NCI-H2196 (cell line): ENCODE measurements at regions not wholly inside any gene's neighbourhood (a gene's known extent, or its start where the extent isn't known, plus 50 kb on each side); places are given as distances from the start of the nearest gene placed in this dataset.

ENCODE experiments used
- DNase-seq: peaks from one replicate; lab custom pipeline; 2025; ENCODE audit not compliant: unreplicated experiment; lab: John Stamatoyannopoulos, UW

DNA sequence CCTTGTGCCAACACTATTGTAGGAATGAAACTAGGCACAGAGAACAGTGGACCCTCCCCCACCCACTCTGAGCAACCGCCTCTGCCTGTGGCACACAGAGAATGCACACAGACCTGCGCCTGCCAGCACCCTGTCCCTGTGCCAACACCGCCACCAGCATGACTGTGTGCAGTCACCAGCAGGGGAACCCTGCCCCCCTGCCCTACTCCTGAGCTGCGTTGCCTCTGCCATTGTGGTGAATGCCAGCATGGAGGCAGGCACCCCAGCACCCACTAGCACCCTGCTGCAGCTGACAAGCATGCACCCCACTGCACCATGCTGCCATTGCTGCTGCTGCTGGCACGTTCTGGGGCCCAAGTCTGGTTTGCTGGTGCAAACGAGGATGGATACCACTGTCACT is 94.4 kb upstream of the PRLR start:
- no peak for DNase-seq

DNA sequence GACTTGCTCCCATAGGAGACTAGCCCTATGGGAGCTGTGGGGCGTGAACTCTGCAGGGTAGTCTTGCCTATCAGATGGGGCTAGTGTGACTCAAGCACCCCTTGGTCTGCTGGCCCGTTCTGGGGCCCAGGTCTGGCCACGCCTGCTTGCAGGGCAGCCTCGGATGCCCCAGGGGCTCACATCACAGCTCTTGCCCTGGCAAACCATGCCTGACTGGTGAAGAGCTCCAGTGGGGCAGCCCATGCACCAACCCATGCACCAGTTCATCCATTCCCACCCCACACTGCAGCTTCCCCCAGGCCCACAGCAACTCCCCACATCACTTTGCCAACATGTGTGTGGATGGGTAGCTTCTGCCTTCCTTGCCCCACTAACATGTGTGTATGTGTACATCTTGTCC is 93.9 kb upstream of the PRLR start:
- DNase-seq: no peak

DNA sequence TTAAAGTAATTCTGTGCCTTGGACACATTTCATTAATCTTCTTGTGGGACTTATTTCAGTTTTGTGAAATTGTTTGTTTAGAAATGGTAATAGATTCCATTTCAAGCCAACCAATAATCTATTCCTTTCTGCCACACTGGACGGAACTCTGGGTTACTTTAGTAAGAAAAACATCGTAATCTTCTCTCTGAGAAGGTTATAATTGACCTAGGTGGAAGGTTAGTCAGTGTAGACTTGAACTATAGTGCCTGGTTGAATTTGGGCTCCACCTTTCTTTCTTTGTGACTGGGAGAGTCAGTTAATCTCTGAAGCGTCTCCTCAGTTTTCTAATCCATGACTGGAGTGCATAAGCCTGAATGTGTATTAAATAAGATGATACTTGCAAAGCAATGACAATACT is 89.7 kb upstream of the PRLR start:
- DNase-seq: no peak

DNA sequence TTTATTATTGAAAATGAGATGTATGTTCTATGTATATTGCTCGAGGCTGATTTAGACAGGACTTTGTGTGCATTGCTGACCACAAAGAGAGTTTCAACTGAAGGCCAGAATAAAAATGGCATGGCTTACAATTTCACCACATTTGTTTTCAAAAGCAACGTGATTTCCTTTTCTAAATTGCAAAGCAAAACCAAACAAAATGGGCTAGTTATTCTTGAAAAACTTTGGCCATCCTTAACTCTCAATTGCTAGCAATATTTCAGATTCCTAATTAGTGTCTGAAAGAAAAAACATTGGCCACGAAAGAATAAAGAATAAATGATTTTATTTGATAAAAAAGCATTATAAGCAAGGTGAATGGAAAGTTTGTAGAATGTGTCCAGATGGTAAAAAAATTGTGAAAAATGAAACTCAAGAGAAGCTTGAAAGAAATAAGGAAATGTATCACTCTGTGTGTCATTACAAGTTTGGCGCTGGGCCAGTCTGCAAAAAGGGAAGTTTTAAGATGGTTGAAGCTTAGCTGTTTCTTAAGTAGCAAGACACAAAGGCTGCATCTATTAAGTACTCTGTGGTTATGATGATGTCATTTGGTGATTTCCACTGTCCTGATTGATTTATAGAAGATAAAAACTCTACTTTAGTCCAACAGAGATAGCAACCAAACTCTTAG is 89.2 kb upstream of the PRLR start:
- DNase-seq: no peak

DNA sequence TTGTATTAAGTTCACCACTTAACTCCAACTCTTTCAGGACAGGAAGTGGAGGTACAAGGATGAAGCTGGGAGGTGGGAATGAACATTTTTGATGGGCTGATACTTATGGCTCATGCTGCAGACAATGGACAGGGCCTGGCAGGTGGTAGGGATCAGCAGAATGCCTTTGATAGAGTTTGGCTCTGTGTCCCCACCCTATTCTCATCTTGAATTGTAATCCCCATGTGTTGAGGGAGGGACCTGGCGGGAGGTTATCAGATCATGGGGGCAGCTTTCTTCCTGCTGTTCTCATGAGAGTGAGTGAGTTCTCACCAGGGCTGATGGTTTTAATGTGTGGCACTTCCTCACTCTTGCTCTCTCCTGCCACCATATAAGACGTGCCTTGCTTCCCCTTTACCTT is 87.3 kb upstream of the PRLR start:
- no peak for DNase-seq

DNA sequence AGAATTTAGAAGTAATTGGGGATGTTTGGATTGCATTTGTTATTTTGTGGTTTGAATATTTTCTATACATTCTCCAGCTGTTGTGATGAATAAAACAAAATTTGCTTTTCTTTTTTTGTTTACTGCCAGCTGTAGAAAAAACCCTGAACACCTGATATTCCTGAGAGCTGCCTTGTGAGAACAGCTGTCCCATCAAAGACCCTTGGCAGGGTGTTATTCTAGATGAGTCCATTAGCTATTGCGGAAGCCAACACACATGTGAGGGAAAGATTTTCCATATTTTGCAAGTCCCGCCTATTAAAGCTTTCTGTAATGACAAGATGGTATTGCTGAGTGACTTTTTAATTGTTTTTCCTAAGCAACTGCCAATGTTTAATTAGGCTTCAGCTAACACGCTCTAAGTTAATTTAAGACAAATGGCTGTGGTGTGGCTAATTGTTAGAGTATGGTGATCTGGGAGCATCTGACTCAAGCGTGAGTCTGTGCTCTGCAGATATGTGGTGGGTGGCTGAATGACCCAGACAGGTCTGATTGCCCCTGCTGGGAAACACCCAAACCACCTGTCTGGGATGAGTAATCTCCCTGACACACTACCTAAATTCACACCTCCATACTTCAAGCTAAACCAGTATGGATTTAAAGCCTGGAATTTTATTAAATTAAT is 86.5 kb upstream of the PRLR start:
- no peak for DNase-seq

DNA sequence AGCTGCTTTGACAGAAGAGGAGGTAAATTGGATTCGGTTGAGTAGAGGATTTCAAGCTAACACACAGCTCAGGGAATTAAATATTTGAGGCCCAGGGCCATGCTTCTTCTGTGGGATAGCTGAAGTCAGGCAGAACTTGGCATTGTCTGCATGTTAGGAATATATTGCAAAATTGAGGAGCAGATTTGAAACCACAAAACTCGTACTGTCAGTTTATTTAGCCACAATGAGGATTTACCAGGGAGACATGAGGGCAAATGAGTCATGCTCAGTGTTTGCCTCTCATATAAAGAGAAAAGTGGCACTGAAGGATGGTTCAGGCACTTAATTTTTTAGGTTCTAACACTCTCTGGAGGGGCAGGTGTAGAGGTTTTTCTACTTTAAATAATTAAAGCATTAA is 83.0 kb upstream of the PRLR start:
- no peak for DNase-seq

DNA sequence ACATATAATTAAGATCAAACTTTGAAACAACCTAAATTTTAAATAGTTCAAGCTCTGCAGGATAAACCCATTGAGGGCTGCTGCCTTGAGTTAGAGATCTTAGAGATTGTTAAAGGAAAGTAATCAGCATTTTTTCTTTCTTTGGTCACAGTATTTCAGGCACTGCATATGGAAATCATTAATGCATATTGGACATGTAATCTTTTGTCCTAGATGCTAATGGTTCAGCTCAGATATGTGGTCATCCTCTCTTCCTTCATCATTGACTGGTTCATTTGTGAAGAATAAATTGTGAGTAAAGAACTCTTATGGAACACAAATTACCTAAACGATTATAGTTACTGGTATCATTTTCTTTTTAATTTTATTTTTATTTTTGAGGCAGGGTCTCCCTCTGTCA is 82.0 kb upstream of the PRLR start:
- DNase-seq: no peak

DNA sequence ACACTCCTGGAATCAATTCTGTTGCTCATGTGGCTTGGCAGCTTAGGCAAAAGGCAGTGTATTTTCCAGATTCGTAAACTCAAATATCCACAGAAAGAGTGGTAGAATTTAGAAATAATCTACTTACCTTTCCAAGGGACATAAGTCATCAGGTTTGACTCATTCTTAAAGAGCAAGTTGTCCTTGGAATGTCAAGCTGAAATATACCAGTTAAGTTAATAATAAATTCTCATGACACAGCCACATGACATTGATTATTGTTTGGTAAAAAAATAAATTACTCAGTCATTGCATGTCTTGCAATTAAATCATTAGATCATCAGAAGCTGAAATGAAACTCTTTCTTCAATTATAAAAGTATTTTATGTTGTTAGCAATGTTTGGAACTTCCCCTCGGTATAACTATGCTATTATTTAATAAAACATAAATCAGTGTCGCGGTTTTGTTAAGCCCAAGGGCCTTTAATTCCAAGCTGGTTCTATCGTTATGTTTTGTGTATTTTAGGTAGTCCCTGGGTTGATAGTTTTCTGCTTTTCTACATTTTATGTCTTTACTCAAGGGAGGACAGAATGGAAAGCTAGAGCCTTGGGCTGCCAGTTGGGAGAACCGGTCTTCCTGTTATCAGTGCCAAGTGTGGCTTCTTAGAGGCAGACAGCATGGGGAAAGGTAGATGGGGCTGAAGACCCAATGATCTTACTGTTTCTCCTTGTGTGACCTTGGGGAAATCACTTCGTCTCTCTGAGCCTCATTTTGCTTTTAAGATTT is 79.3 kb upstream of the PRLR start:
- no peak for DNase-seq

DNA sequence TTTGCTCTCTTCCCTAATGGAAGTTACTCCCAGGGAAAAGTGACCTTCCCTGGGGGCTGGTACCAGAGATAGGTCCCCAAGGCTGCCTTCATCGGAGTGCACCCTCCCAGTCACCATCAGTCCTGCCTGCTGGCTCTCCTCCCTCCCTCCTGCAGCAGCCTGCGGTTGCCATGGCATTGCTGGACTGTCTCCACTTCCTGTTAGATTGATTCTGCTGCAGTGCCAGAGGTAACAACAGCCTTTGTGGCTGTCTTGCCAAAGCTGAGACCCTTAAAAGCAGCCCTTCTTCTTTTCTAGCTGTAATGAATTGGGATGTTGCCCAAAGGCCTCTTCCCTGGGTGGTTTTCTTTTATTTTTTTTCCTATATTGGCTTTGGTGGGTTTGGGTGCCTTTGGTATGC is 78.1 kb upstream of the PRLR start:
- DNase-seq: no peak

DNA sequence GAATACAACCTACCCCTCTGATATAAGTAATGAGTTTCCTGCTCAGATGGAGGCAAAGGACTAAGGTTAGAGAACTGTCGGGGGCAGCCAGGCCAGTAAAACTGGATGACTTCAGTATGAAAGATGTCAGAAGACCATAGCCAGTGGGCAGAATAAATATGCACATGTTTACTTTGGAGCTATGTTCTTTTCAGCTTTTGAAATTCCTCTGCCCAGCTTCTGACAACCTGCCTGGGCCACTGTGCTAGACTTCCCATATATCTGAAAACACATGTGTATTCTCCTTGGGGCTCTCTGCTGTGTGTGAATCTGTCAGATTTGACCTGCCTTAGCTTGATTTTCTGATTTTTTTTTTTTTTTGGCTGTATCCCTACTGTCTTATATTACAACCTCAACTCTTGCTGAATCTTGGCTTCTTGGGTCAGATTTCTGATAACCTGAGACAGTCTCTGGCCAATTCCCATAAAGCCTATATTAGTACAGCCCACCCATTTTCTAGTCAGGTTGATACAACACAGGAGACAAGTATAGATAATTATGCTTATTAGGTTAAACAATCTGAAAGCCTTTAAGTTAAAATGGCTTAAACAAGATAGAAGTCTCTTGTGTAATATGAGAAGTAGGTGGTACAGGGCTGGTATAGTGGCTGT is 76.6 kb upstream of the PRLR start:
- no peak for DNase-seq

DNA sequence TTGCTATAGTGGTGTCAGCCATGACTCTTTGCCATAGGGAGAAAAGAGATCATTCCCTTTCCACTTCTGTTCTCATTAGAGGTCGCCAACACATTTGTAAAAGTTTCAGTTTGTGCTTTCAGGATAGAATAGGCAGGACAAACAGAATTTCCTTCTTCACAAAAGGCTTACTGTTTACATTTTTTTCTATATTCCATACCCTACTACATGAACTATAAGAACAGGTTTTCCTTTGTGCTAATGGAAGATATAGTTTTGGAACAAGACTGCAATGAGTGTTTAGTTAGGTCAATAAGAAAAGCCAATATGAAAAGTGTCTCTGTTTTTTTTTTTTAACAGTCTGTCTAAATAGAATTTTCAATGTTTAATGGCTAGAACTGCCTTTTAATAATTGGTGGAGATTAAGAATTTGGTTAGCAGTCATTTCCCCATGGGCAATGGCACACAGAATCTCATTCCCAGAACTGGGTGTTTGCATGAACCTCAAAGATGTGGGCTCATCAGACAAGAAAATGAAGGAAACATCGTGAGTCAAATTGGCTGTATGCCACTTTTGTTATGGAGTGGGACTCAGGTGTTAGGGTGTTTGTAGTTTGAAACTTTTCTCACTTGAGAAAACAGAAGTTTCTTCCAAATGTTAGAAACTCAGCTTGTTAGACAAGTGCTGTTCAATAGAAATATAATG is 75.2 kb upstream of the PRLR start:
- DNase-seq: no peak

DNA sequence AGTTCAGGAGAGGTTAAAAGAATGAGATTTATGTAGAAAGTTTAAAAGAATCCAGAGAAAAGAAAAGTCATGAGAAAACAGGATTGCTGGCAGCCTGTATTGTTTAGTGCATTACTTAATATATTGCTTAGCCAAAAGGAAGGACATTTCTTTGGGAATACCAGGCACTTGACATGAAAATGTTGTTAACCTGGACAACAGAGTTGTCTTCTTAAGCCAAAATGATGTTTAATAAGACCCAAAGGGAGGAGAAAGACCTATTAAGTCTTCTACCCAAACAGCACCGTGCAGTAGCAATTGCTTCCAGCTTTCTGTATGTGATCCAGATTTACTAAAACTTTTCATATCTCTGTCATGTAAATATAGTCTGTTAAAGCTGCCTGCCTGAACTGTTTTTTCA is 74.0 kb upstream of the PRLR start:
- no peak for DNase-seq

DNA sequence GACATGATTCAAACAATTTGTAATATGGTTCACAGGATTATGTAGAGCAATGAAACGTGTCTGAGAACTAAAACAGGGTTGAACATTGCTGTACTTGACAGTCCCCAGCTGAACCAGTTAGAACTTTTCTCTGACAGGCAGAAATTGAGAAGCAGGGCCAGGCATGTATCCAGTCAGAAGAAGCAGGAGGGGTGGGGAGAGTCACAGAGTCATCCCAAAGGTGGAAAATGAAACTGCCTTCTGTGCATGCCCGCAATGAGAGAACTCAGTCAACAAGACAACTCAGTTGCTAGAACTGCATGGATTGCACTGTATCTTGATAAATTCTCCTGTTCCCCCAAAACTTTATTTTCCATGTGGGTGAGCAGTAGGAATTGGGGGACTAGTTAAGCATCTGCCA is 72.9 kb upstream of the PRLR start:
- no peak for DNase-seq

DNA sequence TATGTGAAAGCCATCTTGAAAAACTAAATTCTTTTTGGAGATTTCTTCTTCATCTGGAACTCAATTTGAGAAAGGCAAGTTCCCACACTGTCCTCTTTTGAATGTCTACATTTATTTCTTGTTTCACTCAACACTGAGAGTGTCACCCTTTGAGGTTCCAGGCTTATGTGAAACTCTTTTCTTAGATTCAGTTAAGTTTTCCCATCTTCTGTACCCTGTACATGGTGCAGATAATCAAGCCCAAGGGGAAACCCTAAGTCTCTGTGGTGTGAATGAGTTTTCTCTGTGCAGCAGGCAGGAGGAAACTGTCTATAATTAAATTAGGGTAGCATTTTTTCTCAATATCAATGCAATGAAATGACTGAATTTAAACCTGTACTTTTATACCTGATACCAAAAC is 72.3 kb upstream of the PRLR start:
- DNase-seq: no peak

DNA sequence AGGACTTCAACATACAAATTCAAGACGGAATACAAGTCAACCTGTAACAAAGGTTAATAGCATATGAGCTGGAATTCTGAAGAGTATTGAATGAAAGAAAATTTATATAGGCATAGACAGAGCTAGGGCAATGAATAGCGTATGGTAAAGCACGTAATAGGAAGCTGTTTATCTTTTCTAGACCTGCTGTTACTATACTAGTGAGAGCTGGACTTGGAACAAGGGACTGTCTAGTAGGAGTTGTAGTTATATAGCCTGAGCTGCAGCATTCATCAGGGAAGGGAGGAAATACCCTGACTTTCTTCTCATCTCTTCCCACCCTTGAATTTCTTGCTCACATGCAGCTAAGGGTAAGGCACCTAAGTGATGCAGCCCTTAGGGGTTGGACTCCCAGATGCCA is 67.5 kb upstream of the PRLR start:
- DNase-seq: no peak

DNA sequence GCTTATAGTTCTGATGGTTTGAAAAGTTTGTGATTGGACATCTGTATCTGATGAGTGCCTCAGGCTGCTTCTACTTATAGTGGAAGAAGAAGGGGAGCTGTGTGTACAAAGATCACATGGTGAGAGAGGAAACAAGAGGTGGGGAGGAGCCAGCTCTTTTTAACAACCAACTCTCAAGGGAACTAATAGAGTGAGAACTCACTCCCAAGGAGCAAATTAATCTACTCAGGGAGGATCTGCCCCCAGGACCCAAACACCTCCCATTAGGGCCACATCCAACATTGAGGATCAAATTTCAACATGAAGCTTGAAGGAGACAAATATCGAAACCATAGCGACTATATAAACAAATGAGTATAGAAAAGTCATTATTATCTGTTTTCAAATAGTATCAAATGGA is 64.7 kb upstream of the PRLR start:
- no peak for DNase-seq

DNA sequence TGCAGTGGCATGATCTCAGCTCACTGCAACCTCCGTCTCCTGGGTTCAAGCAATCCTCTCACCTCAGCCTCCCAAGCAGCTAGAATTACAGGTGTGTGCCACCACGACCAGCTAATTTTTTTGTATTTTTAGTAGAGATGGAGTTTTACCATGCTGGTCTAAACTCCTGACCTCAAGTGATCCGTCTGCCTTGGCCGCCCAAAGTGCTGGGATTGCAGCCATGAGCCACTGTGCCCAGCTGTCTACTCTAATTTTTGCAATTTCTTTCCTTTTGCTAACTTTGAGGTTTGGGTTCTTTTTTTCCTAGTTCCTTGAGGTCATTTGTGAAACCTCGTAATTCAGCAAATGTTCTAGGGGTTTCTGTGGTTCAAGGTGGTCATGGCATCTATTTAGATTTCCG is 63.7 kb upstream of the PRLR start:
- no peak for DNase-seq

DNA sequence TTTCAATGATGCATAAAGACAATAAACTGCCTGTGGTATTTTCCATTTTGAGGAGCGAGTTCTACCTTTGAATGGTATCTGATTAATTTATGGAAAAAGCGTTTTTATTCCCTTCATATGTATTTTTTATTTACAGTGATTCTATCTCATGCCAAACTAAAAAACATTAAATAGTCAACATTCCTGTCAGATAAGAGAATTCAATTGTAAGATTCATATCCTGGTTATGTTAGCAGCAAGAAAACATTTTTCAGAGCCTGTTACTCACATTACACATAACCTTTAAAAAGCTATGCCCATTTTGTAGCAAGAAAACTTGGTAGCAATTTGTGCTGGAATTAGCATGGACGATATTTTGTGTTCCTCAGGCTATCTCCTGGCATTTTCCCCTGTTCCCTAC is 55.1 kb upstream of the PRLR start:
- DNase-seq: no peak

DNA sequence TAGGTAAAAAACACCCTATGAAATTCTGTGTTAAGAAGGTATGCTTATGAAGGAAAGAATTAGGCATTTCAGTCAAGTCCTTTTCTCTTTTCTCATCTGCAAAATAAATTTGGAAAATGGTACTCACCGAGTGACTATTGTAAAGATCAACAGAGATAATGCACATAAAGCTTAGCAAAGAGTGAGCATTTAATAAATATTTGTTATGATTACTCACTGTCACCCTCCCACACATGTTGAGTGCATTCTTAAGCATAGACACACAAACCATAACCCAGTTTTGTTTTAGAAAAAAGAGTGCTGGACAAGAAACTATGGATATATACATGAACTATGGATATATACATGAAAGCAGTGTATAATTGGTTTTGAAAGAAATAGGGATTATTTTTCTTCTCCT is 54.7 kb upstream of the PRLR start:
- no peak for DNase-seq

DNA sequence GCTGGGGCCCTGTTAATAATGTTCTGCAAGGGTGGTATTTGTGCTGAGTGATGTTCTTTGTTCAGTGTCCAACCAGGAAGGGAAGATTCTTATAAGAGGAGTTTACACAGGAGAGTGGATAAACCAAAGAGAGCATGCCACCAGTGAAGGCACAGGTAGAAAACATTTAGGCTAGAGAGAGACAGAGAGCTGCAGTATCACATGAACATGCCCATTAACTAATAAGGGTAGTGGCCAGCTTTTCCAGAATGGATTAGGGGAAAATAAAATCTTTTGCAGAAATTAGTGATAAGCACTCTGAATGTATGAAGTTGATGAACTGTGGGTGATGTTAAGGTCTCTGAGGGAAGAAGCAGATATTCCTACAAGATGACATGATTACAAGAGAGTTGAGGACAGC is 54.1 kb upstream of the PRLR start:
- no peak for DNase-seq
